GM23338 (cell line): ENCODE measurements at regions not wholly inside any gene's neighbourhood (a gene's known extent, or its start where the extent isn't known, plus 50 kb on each side); places are given as distances from the start of the nearest gene placed in this dataset.

Source experiments
- ATAC-seq: fragments of 200-7000 bp; cut with Tn5 transposase; 3 replicates; pipeline ENCODE4 v1.9.1; 2020
- DNase-seq: peaks from one replicate; pipeline ENCODE4 v3.0.0-alpha.2; 2015; ENCODE audit warnings: low spot score
- H2AFZ ChIP-seq: fragments of 200-600 bp; sonication (generic); 2 replicates; pipeline ENCODE4 v1.8.0; 2016; ENCODE audit warnings: antibody characterized with exemption, mild to moderate bottlenecking, moderate library complexity
- H3F3A ChIP-seq: fragments of 200-600 bp; sonication (generic); replicated peaks from 2 replicates; pipeline ENCODE4 v1.8.0; 2017; ENCODE audit warnings: antibody characterized with exemption, mixed run types, low read depth
- H3K27ac ChIP-seq: fragments of 200-600 bp; sonication (generic); 2 replicates; pipeline ENCODE4 v1.6.1; 2016; ENCODE audit warnings: low read depth
- H3K27me3 ChIP-seq: fragments of 200-600 bp; sonication (generic); 2 replicates; pipeline ENCODE4 v1.8.0; 2016; ENCODE audit warnings: mild to moderate bottlenecking, mixed run types, moderate library complexity; ENCODE audit not compliant: insufficient read depth
- H3K36me3 ChIP-seq: fragments of 200-600 bp; sonication (generic); 2 replicates; pipeline ENCODE4 v1.8.0; 2016; ENCODE audit warnings: mild to moderate bottlenecking; ENCODE audit not compliant: insufficient read depth
- H3K4me1 ChIP-seq: fragments of 200-600 bp; sonication (generic); 2 replicates; pipeline ENCODE4 v1.8.0; 2016; ENCODE audit warnings: mild to moderate bottlenecking, moderate library complexity; ENCODE audit not compliant: insufficient read depth
- H3K4me2 ChIP-seq: fragments of 200-600 bp; sonication (generic); 2 replicates; pipeline ENCODE4 v1.7.1; 2017; ENCODE audit warnings: mixed run types
- H3K4me3 ChIP-seq: fragments of 200-600 bp; sonication (generic); 2 replicates; pipeline ENCODE4 v1.6.1; 2016; ENCODE audit warnings: mixed run types
- H3K79me2 ChIP-seq: fragments of 200-600 bp; sonication (generic); replicated peaks from 2 replicates; pipeline ENCODE4 v1.8.0; 2017; ENCODE audit warnings: mild to moderate bottlenecking; ENCODE audit not compliant: insufficient read depth
- H3K9me2 ChIP-seq: fragments of 200-600 bp; sonication (generic); 2 replicates; pipeline ENCODE4 v1.8.0; 2017; ENCODE audit not compliant: insufficient read depth
- H4K20me1 ChIP-seq: fragments of 200-600 bp; sonication (generic); replicated peaks from 2 replicates; pipeline ENCODE4 v1.8.0; 2017; ENCODE audit warnings: mild to moderate bottlenecking; ENCODE audit not compliant: insufficient read depth
- H3K27ac Mint-ChIP-seq: 2 replicates; pipeline ENCODE4 v1.8.0; 2020; ENCODE audit warnings: inconsistent platforms, mild to moderate bottlenecking, moderate library complexity, mixed read lengths
- H3K27me3 Mint-ChIP-seq: 3 replicates; pipeline ENCODE4 v1.8.0; 2022; ENCODE audit warnings: low read depth, mild to moderate bottlenecking, moderate library complexity, mixed read lengths, inconsistent platforms; ENCODE audit not compliant: insufficient read depth, poor library complexity
- H3K36me3 Mint-ChIP-seq: 3 replicates; pipeline ENCODE4 v1.8.0; 2021; ENCODE audit warnings: low read depth, mild to moderate bottlenecking, inconsistent platforms, moderate library complexity, mixed read lengths
- H3K4me1 Mint-ChIP-seq: 3 replicates; pipeline ENCODE4 v1.8.0; 2020; ENCODE audit warnings: mild to moderate bottlenecking, inconsistent platforms, mixed read lengths
- H3K4me3 Mint-ChIP-seq: 3 replicates; pipeline ENCODE4 v1.8.0; 2021; ENCODE audit warnings: moderate library complexity, mild to moderate bottlenecking, inconsistent platforms, mixed read lengths
- H3K9me3 Mint-ChIP-seq: 3 replicates; pipeline ENCODE4 v1.8.0; 2020; ENCODE audit warnings: moderate library complexity, mild to moderate bottlenecking, inconsistent platforms, mixed read lengths
- CREB1 ChIP-seq: fragments of 250-450 bp; sonication (Bioruptor Pico); IDR thresholded peaks from 2 replicates; pipeline ENCODE4 v1.5.0; 2020; ENCODE audit warnings: low read depth, mild to moderate bottlenecking, moderate library complexity
- EZH2phosphoT487 ChIP-seq: fragments of 200-600 bp; sonication (generic); IDR thresholded peaks from one replicate; pipeline ENCODE4 v1.8.1; 2018; ENCODE audit warnings: antibody characterized with exemption; ENCODE audit not compliant: unreplicated experiment
- JUNB ChIP-seq: IDR thresholded peaks from one replicate; pipeline ENCODE4 v1.6.1; 2016; ENCODE audit warnings: antibody characterized with exemption; ENCODE audit not compliant: unreplicated experiment
- NANOG ChIP-seq: IDR thresholded peaks from 2 replicates; pipeline ENCODE4 v1.6.1; 2016; ENCODE audit warnings: antibody characterized with exemption, borderline replicate concordance
- POLR2AphosphoS5 ChIP-seq: IDR thresholded peaks from 2 replicates; pipeline ENCODE4 v1.6.1; 2016; ENCODE audit warnings: antibody characterized with exemption, low read depth
- STAT1 ChIP-seq: IDR thresholded peaks from one replicate; pipeline ENCODE4 v1.6.1; 2016; ENCODE audit warnings: antibody characterized with exemption; ENCODE audit not compliant: unreplicated experiment
- ZNF114 ChIP-seq: fragments of 250-450 bp; sonication (Bioruptor Pico); IDR thresholded peaks from 2 replicates; pipeline ENCODE4 v1.5.0; 2020; ENCODE audit warnings: mild to moderate bottlenecking, moderate library complexity
- ZNF331 ChIP-seq: fragments of 250-450 bp; sonication (Bioruptor Pico); IDR thresholded peaks from 2 replicates; pipeline ENCODE4 v1.5.0; 2020; ENCODE audit warnings: low read depth, mild to moderate bottlenecking, moderate library complexity
- TF ChIP-seq, protein P1 (sequence below): IDR thresholded peaks from 2 replicates; pipeline ENCODE4 v1.6.1; 2016; ENCODE audit warnings: antibody characterized with exemption
- TF ChIP-seq, protein P2 (sequence below): IDR thresholded peaks from one replicate; pipeline ENCODE4 v1.6.1; 2018; ENCODE audit warnings: antibody characterized with exemption; ENCODE audit not compliant: unreplicated experiment
- TF ChIP-seq, protein P3 (sequence below), 2 experiments: fragments of 200-600 bp in 1 of 2; sonication (generic) in 1 of 2; conservative IDR thresholded peaks; 2 replicates each; pipeline versions ENCODE4 v1.5.1 to v1.6.1; 2016 to 2017; ENCODE audit warnings: antibody characterized with exemption in 2 of 2, low read depth in 2 of 2, mild to moderate bottlenecking in 2 of 2, moderate library complexity in 1 of 2
- TF ChIP-seq, protein P4 (sequence below): fragments of 250-450 bp; sonication (Bioruptor Pico); IDR thresholded peaks from 2 replicates; pipeline ENCODE4 v1.5.0; 2020; ENCODE audit warnings: mild to moderate bottlenecking, moderate library complexity

DNA sequence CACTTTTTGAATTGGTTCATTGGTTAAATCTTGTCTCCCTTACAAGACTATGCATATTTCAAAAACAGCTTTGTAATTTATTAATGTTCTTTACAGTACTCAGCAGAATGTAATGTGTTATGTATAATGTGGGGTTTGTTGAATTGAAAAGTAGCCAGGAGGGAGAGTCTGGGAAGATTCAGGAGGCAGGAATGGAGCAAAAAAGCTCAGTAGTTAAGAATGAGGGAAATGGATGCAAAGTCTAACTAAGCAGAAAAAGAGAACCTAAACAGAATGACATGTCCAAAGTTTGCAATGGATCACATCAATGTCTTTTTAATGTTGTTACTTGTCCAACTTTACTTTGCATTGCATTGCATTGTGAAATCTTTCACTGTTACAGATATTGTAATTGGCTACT, 86.5 kb upstream of the CARD18 start:
- Mint-ChIP-seq H3K36me3 (no peaks in the 10 kb centered on the region), H3K4me3 (no peak overlapping the region), H3K27me3 (peaks cover 2% of the 10 kb centered on the region), H3K27ac (no peak overlapping the region; the same call in 1 of the 2 replicates), H3K9me3 (no peaks in the 10 kb centered on the region), H3K4me1 (no peaks in the 10 kb centered on the region)
- no peak overlapping the region for H3K4me3 ChIP-seq
- TF ChIP-seq ZNF331 (no peak), EZH2phosphoT487 (no peak), JUNB (no peak), CREB1 (CRISPR knock-in tag) (no peak), STAT1 (no peak), ZNF114 (CRISPR knock-in tag) (no peak), POLR2AphosphoS5 (no peak), NANOG (no peak)
- TF ChIP-seq, protein P1, sequence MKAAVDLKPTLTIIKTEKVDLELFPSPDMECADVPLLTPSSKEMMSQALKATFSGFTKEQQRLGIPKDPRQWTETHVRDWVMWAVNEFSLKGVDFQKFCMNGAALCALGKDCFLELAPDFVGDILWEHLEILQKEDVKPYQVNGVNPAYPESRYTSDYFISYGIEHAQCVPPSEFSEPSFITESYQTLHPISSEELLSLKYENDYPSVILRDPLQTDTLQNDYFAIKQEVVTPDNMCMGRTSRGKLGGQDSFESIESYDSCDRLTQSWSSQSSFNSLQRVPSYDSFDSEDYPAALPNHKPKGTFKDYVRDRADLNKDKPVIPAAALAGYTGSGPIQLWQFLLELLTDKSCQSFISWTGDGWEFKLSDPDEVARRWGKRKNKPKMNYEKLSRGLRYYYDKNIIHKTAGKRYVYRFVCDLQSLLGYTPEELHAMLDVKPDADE: no peak
- TF ChIP-seq, protein P2, sequence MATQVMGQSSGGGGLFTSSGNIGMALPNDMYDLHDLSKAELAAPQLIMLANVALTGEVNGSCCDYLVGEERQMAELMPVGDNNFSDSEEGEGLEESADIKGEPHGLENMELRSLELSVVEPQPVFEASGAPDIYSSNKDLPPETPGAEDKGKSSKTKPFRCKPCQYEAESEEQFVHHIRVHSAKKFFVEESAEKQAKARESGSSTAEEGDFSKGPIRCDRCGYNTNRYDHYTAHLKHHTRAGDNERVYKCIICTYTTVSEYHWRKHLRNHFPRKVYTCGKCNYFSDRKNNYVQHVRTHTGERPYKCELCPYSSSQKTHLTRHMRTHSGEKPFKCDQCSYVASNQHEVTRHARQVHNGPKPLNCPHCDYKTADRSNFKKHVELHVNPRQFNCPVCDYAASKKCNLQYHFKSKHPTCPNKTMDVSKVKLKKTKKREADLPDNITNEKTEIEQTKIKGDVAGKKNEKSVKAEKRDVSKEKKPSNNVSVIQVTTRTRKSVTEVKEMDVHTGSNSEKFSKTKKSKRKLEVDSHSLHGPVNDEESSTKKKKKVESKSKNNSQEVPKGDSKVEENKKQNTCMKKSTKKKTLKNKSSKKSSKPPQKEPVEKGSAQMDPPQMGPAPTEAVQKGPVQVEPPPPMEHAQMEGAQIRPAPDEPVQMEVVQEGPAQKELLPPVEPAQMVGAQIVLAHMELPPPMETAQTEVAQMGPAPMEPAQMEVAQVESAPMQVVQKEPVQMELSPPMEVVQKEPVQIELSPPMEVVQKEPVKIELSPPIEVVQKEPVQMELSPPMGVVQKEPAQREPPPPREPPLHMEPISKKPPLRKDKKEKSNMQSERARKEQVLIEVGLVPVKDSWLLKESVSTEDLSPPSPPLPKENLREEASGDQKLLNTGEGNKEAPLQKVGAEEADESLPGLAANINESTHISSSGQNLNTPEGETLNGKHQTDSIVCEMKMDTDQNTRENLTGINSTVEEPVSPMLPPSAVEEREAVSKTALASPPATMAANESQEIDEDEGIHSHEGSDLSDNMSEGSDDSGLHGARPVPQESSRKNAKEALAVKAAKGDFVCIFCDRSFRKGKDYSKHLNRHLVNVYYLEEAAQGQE: no peak
- TF ChIP-seq, protein P3, sequence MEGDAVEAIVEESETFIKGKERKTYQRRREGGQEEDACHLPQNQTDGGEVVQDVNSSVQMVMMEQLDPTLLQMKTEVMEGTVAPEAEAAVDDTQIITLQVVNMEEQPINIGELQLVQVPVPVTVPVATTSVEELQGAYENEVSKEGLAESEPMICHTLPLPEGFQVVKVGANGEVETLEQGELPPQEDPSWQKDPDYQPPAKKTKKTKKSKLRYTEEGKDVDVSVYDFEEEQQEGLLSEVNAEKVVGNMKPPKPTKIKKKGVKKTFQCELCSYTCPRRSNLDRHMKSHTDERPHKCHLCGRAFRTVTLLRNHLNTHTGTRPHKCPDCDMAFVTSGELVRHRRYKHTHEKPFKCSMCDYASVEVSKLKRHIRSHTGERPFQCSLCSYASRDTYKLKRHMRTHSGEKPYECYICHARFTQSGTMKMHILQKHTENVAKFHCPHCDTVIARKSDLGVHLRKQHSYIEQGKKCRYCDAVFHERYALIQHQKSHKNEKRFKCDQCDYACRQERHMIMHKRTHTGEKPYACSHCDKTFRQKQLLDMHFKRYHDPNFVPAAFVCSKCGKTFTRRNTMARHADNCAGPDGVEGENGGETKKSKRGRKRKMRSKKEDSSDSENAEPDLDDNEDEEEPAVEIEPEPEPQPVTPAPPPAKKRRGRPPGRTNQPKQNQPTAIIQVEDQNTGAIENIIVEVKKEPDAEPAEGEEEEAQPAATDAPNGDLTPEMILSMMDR (conservative IDR thresholded peaks at IDR 0.05; ENCODE audit: low read depth in 2 of 2): no peak
- TF ChIP-seq, protein P4, sequence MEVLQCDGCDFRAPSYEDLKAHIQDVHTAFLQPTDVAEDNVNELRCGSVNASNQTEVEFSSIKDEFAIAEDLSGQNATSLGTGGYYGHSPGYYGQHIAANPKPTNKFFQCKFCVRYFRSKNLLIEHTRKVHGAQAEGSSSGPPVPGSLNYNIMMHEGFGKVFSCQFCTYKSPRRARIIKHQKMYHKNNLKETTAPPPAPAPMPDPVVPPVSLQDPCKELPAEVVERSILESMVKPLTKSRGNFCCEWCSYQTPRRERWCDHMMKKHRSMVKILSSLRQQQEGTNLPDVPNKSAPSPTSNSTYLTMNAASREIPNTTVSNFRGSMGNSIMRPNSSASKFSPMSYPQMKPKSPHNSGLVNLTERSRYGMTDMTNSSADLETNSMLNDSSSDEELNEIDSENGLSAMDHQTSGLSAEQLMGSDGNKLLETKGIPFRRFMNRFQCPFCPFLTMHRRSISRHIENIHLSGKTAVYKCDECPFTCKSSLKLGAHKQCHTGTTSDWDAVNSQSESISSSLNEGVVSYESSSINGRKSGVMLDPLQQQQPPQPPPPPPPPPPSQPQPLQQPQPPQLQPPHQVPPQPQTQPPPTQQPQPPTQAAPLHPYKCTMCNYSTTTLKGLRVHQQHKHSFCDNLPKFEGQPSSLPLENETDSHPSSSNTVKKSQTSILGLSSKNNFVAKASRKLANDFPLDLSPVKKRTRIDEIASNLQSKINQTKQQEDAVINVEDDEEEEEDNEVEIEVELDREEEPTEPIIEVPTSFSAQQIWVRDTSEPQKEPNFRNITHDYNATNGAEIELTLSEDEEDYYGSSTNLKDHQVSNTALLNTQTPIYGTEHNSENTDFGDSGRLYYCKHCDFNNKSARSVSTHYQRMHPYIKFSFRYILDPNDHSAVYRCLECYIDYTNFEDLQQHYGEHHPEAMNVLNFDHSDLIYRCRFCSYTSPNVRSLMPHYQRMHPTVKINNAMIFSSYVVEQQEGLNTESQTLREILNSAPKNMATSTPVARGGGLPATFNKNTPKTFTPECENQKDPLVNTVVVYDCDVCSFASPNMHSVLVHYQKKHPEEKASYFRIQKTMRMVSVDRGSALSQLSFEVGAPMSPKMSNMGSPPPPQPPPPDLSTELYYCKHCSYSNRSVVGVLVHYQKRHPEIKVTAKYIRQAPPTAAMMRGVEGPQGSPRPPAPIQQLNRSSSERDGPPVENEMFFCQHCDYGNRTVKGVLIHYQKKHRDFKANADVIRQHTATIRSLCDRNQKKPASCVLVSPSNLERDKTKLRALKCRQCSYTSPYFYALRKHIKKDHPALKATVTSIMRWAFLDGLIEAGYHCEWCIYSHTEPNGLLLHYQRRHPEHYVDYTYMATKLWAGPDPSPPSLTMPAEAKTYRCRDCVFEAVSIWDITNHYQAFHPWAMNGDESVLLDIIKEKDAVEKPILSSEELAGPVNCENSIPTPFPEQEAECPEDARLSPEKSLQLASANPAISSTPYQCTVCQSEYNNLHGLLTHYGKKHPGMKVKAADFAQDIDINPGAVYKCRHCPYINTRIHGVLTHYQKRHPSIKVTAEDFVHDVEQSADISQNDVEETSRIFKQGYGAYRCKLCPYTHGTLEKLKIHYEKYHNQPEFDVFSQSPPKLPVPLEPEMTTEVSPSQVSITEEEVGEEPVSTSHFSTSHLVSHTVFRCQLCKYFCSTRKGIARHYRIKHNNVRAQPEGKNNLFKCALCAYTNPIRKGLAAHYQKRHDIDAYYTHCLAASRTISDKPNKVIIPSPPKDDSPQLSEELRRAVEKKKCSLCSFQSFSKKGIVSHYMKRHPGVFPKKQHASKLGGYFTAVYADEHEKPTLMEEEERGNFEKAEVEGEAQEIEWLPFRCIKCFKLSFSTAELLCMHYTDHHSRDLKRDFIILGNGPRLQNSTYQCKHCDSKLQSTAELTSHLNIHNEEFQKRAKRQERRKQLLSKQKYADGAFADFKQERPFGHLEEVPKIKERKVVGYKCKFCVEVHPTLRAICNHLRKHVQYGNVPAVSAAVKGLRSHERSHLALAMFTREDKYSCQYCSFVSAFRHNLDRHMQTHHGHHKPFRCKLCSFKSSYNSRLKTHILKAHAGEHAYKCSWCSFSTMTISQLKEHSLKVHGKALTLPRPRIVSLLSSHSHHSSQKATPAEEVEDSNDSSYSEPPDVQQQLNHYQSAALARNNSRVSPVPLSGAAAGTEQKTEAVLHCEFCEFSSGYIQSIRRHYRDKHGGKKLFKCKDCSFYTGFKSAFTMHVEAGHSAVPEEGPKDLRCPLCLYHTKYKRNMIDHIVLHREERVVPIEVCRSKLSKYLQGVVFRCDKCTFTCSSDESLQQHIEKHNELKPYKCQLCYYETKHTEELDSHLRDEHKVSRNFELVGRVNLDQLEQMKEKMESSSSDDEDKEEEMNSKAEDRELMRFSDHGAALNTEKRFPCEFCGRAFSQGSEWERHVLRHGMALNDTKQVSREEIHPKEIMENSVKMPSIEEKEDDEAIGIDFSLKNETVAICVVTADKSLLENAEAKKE (CRISPR knock-in tag): no peak
- no peaks in the 10 kb centered on the region for H3K4me1 ChIP-seq
- ATAC-seq (no peak), DNase-seq (no peak)
- no peaks in the 10 kb centered on the region for H3K36me3 ChIP-seq
- no peaks in the 10 kb centered on the region for H3K79me2 ChIP-seq
- H3K4me2 ChIP-seq: no peak overlapping the region
- H3K27me3 ChIP-seq: no peaks in the 10 kb centered on the region
- no peak overlapping the region for H3K27ac ChIP-seq
- no peak overlapping the region for H2AFZ ChIP-seq
- H4K20me1 ChIP-seq: no peaks in the 10 kb centered on the region
- H3F3A ChIP-seq: no peaks in the 10 kb centered on the region
- H3K9me2 ChIP-seq: no peaks in the 10 kb centered on the region
